ENCODE measurements at regions not wholly inside any gene's neighbourhood (a gene's known extent, or its start where the extent isn't known, plus 50 kb on each side); places are given as distances from the start of the nearest gene placed in this dataset.

DNA sequence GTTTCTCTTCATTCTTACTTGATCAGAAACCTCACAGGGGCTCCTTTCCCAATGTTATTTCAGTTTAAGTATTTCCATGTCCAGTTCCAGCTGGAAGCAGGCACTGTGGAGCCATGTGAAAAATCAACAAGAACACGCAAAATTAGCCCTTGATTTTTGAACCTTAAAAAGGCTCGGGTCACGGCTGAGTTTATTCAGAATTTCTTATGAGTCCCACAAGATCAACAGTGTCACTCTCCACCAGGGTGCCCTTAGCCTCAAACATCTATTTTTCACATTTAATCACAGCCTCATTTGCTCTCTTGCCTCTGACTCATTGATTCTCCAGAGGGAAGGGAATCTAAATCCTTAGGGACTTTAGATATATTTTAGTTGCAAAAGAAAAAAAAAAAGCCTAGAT, 157.7 kb upstream of the AVPR1A start:
- Histone ChIP-seq H3K27ac (ENCODE audit: low read depth in 1 of 2, low read length in 2 of 2) (no peak overlapping the region), H3K36me3 (ENCODE audit: insufficient read depth, low read length) (no peaks in the 10 kb centered on the region), H3K4me3 (ENCODE audit: low read length) (no peak overlapping the region), H3K27me3 (ENCODE audit: control insufficient read depth in 1 of 2, insufficient read depth in 2 of 2, low read length in 2 of 2) (no peaks in the 10 kb centered on the region), H3K4me1 (ENCODE audit: insufficient read depth, low read length) (no peaks in the 10 kb centered on the region), H3K9me3 (ENCODE audit: control insufficient read depth in 1 of 2, insufficient read depth in 1 of 2, low read length in 2 of 2) (peaks cover 0 to 4% of the 10 kb centered on the region in 2 experiments)
- Mint-ChIP-seq H3K4me1 (ENCODE audit: low read depth) (no peaks in the 10 kb centered on the region), H3K36me3 (ENCODE audit: low read depth) (no peaks in the 10 kb centered on the region), H3K4me3 (no peak overlapping the region), H3K27me3 (no peaks in the 10 kb centered on the region), H3K27ac (no peak overlapping the region), H3K9me3 (peaks cover 1% of the 10 kb centered on the region)
- POLR2A ChIA-PET, result no interaction called here
- TF ChIP-seq CTCF (IDR thresholded peaks at IDR 0.05), result no peak
- intact Hi-C loops (cut with DNase I, micrococcal nuclease), result no loop called here
- DNase-seq (no peak), ATAC-seq (ENCODE audit: poor library complexity) (no peak)
- CTCF ChIA-PET, result no interaction called here

- Mint-ChIP-seq H3K9me3 (peaks cover 1% of the 10 kb centered on the region), H3K27me3 (no peaks in the 10 kb centered on the region), H3K4me3 (no peak overlapping the region), H3K27ac (no peak overlapping the region), H3K36me3 (ENCODE audit: low read depth) (no peaks in the 10 kb centered on the region), H3K4me1 (ENCODE audit: low read depth) (no peaks in the 10 kb centered on the region)
- TF ChIP-seq CTCF (IDR thresholded peaks at IDR 0.05), result no peak
- Histone ChIP-seq H3K36me3 (ENCODE audit: insufficient read depth, low read length) (no peaks in the 10 kb centered on the region), H3K9me3 (ENCODE audit: control insufficient read depth in 1 of 2, insufficient read depth in 1 of 2, low read length in 2 of 2) (peaks cover 0 to 4% of the 10 kb centered on the region in 2 experiments), H3K4me3 (ENCODE audit: low read length) (no peak overlapping the region), H3K4me1 (ENCODE audit: insufficient read depth, low read length) (no peaks in the 10 kb centered on the region), H3K27ac (ENCODE audit: low read depth in 1 of 2, low read length in 2 of 2) (no peak overlapping the region), H3K27me3 (ENCODE audit: control insufficient read depth in 1 of 2, insufficient read depth in 2 of 2, low read length in 2 of 2) (no peaks in the 10 kb centered on the region)
- DNase-seq, result no peak
- ATAC-seq (ENCODE audit: poor library complexity), result no peak
- POLR2A ChIA-PET, result no interaction called here
- intact Hi-C loops (cut with DNase I, micrococcal nuclease), result no loop called here
- CTCF ChIA-PET, result no interaction called here
These were observed 156.8 kb upstream of the AVPR1A start for GRCh38 chr12:63307849-63308248.

GRCh38 chr12:63305901-63306875, 155.2 kb upstream of the AVPR1A start:
- no peak overlapping the region for H3K4me3 ChIP-seq (ENCODE audit: low read length)
- TF ChIP-seq CTCF (IDR thresholded peaks at IDR 0.05), result no peak
- CTCF ChIA-PET, result no interaction called here
- no peak overlapping the region for H3K4me3 Mint-ChIP-seq
- H3K27ac Mint-ChIP-seq, result no peak overlapping the region
- H3K36me3 ChIP-seq (ENCODE audit: insufficient read depth, low read length), result no peaks in the 10 kb centered on the region
- no peaks in the 10 kb centered on the region for H3K4me1 ChIP-seq (ENCODE audit: insufficient read depth, low read length)
- DNase-seq (no peak), ATAC-seq (ENCODE audit: poor library complexity) (no peak)
- H3K36me3 Mint-ChIP-seq (ENCODE audit: low read depth), result no peaks in the 10 kb centered on the region
- POLR2A ChIA-PET, result no interaction called here
- no peaks in the 10 kb centered on the region for H3K4me1 Mint-ChIP-seq (ENCODE audit: low read depth)
- intact Hi-C loops (cut with DNase I, micrococcal nuclease), result no loop called here
- H3K9me3 ChIP-seq (ENCODE audit: control insufficient read depth in 1 of 2, insufficient read depth in 1 of 2, low read length in 2 of 2), result peaks cover 0 to 4% of the 10 kb centered on the region in 2 experiments
- H3K27me3 ChIP-seq (ENCODE audit: control insufficient read depth in 1 of 2, insufficient read depth in 2 of 2, low read length in 2 of 2), result no peaks in the 10 kb centered on the region
- peaks cover 1% of the 10 kb centered on the region for H3K9me3 Mint-ChIP-seq
- H3K27me3 Mint-ChIP-seq, result no peaks in the 10 kb centered on the region
- H3K27ac ChIP-seq (ENCODE audit: low read depth in 1 of 2, low read length in 2 of 2), result no peak overlapping the region
